HEK293 (cell line): ENCODE measurements at regions not wholly inside any gene's neighbourhood (a gene's known extent, or its start where the extent isn't known, plus 50 kb on each side); places are given as distances from the start of the nearest gene placed in this dataset.

Experiments used
- CTCF ChIA-PET: fragments of 350-600 bp; formaldehyde crosslinking; extraction: SDS; loops from one replicate; lab custom pipeline; 2021; ENCODE audit warnings: antibody characterized with exemption; lab: Yijun Ruan, JAX
- POLR2A ChIA-PET: fragments of 300-600 bp; formaldehyde crosslinking; extraction: SDS; loops from one replicate; lab custom pipeline; 2020; ENCODE audit warnings: antibody characterized with exemption, inconsistent platforms; lab: Yijun Ruan, JAX
- H3K27ac ChIP-seq: fragments of 200-500 bp; sonication (Bioruptor generic); 2 replicates; pipeline ENCODE4 v1.5.1; 2014; ENCODE audit warnings: low read depth, low read length, control low read depth, inconsistent platforms; ENCODE audit errors: extremely low read depth
- H3K36me3 ChIP-seq, 2 experiments: fragments of 200-500 bp in 1 of 2; sonication (Bioruptor generic) in 1 of 2; 1 replicate in 1 of 2; 2 replicates in 1 of 2; pipeline ENCODE4 v1.5.1; 2014 to 2017; ENCODE audit warnings: inconsistent platforms in 2 of 2, low read length in 2 of 2; ENCODE audit not compliant: control insufficient read depth in 2 of 2, insufficient read depth in 1 of 2
- H3K4me1 ChIP-seq: fragments of 200-500 bp; sonication (Bioruptor generic); 2 replicates; pipeline ENCODE4 v1.5.1; 2014; ENCODE audit warnings: mild to moderate bottlenecking, low read length, inconsistent platforms; ENCODE audit not compliant: control insufficient read depth, insufficient read depth
- H3K4me3 ChIP-seq: 2 replicates; pipeline ENCODE4 v1.5.1; 2011; ENCODE audit warnings: low read depth, mild to moderate bottlenecking, control low read depth, low read length, moderate library complexity
- H3K9me3 ChIP-seq: fragments of 200-500 bp; sonication (Bioruptor generic); 2 replicates; pipeline ENCODE4 v1.5.1; 2014; ENCODE audit warnings: low read depth, low read length, inconsistent platforms; ENCODE audit not compliant: control insufficient read depth, insufficient read depth
- ATF2 ChIP-seq: fragments of 450-650 bp; formaldehyde crosslinking; IDR thresholded peaks from 2 replicates; pipeline ENCODE4 v1.5.1; 2016; ENCODE audit warnings: missing biosample characterization, missing genetic modification characterization, low read depth
- BCL11A ChIP-seq: fragments of 450-650 bp; formaldehyde crosslinking; IDR thresholded peaks from 2 replicates; pipeline ENCODE4 v1.5.1; 2016; ENCODE audit warnings: low read depth, missing biosample characterization, missing genetic modification characterization
- KLF1 ChIP-seq: fragments of 450-650 bp; formaldehyde crosslinking; IDR thresholded peaks from 2 replicates; pipeline ENCODE4 v1.5.1; 2016; ENCODE audit warnings: missing biosample characterization, missing genetic modification characterization
- KLF8 ChIP-seq: fragments of 450-650 bp; formaldehyde crosslinking; IDR thresholded peaks from 2 replicates; pipeline ENCODE4 v1.5.1; 2016; ENCODE audit warnings: missing biosample characterization, missing genetic modification characterization
- ZBTB6 ChIP-seq: fragments of 450-650 bp; formaldehyde crosslinking; IDR thresholded peaks from 2 replicates; pipeline ENCODE4 v1.5.1; 2017; ENCODE audit warnings: missing biosample characterization, missing genetic modification characterization
- ZFP41 ChIP-seq: fragments of 450-650 bp; formaldehyde crosslinking; IDR thresholded peaks from 2 replicates; pipeline ENCODE4 v1.5.1; 2016; ENCODE audit warnings: missing biosample characterization, missing genetic modification characterization, borderline replicate concordance
- ZNF138 ChIP-seq: fragments of 450-650 bp; formaldehyde crosslinking; IDR thresholded peaks from 2 replicates; pipeline ENCODE4 v1.5.1; 2016; ENCODE audit warnings: missing biosample characterization, missing genetic modification characterization, borderline replicate concordance
- ZNF174 ChIP-seq: fragments of 450-650 bp; formaldehyde crosslinking; IDR thresholded peaks from 2 replicates; pipeline ENCODE4 v1.5.0; 2017; ENCODE audit warnings: missing biosample characterization, mild to moderate bottlenecking, missing genetic modification characterization
- ZNF223 ChIP-seq: fragments of 450-650 bp; formaldehyde crosslinking; IDR thresholded peaks from 2 replicates; pipeline ENCODE4 v1.5.1; 2016; ENCODE audit warnings: missing biosample characterization, missing genetic modification characterization
- ZNF335 ChIP-seq: fragments of 450-650 bp; formaldehyde crosslinking; conservative IDR thresholded peaks from 2 replicates; pipeline ENCODE4 v1.5.1; 2016; ENCODE audit warnings: missing biosample characterization, missing genetic modification characterization
- ZNF394 ChIP-seq: fragments of 450-650 bp; formaldehyde crosslinking; IDR thresholded peaks from 2 replicates; pipeline ENCODE4 v1.5.1; 2016; ENCODE audit warnings: missing biosample characterization, missing genetic modification characterization, mild to moderate bottlenecking, moderate library complexity, borderline replicate concordance
- ZNF514 ChIP-seq: fragments of 450-650 bp; formaldehyde crosslinking; IDR thresholded peaks from 2 replicates; pipeline ENCODE4 v1.5.1; 2016; ENCODE audit warnings: missing biosample characterization, missing genetic modification characterization
- ZNF610 ChIP-seq: fragments of 450-650 bp; formaldehyde crosslinking; IDR thresholded peaks from 2 replicates; pipeline ENCODE4 v1.5.1; 2016; ENCODE audit warnings: missing biosample characterization, missing genetic modification characterization, borderline replicate concordance
- ZNF624 ChIP-seq: fragments of 450-650 bp; formaldehyde crosslinking; IDR thresholded peaks from 2 replicates; pipeline ENCODE4 v1.5.1; 2017; ENCODE audit warnings: missing biosample characterization, missing genetic modification characterization
- ZNF626 ChIP-seq: fragments of 450-650 bp; sonication (Bioruptor Pico); formaldehyde crosslinking; IDR thresholded peaks from 2 replicates; pipeline ENCODE4 v1.5.1; 2018; ENCODE audit warnings: missing biosample characterization, missing genetic modification characterization, inconsistent platforms
- ZNF777 ChIP-seq: fragments of 450-650 bp; formaldehyde crosslinking; IDR thresholded peaks from 2 replicates; pipeline ENCODE4 v1.5.1; 2017; ENCODE audit warnings: missing biosample characterization, missing genetic modification characterization, borderline replicate concordance
- ZXDB ChIP-seq: fragments of 450-650 bp; formaldehyde crosslinking; IDR thresholded peaks from 2 replicates; pipeline ENCODE4 v1.5.1; 2016; ENCODE audit warnings: missing biosample characterization, missing genetic modification characterization
- TF ChIP-seq, protein P1 (sequence below): fragments of 450-650 bp; formaldehyde crosslinking; conservative IDR thresholded peaks from 2 replicates; pipeline ENCODE4 v1.5.1; 2016; ENCODE audit warnings: low read depth, missing biosample characterization, missing genetic modification characterization
- TF ChIP-seq, protein P2 (sequence below): fragments of 450-650 bp; formaldehyde crosslinking; IDR thresholded peaks from 2 replicates; pipeline ENCODE4 v1.5.1; 2016; ENCODE audit warnings: missing biosample characterization, missing genetic modification characterization

- no peak overlapping the region for H3K4me3 ChIP-seq
- H3K27ac ChIP-seq, result no peak overlapping the region
- POLR2A ChIA-PET, result no interaction called here
- no peaks in the 10 kb centered on the region for H3K36me3 ChIP-seq
- TF ChIP-seq ZNF624 (tag by site-specific recombination) (no peak), KLF8 (tag by site-specific recombination) (no peak), ZNF223 (tag by site-specific recombination) (no peak), ZNF394 (tag by site-specific recombination) (no peak), ZNF138 (tag by site-specific recombination) (no peak), ZNF514 (tag by site-specific recombination) (no peak), ZNF626 (tag by site-specific recombination) (no peak), ZNF610 (tag by site-specific recombination) (no peak)
- TF ChIP-seq, protein P1, sequence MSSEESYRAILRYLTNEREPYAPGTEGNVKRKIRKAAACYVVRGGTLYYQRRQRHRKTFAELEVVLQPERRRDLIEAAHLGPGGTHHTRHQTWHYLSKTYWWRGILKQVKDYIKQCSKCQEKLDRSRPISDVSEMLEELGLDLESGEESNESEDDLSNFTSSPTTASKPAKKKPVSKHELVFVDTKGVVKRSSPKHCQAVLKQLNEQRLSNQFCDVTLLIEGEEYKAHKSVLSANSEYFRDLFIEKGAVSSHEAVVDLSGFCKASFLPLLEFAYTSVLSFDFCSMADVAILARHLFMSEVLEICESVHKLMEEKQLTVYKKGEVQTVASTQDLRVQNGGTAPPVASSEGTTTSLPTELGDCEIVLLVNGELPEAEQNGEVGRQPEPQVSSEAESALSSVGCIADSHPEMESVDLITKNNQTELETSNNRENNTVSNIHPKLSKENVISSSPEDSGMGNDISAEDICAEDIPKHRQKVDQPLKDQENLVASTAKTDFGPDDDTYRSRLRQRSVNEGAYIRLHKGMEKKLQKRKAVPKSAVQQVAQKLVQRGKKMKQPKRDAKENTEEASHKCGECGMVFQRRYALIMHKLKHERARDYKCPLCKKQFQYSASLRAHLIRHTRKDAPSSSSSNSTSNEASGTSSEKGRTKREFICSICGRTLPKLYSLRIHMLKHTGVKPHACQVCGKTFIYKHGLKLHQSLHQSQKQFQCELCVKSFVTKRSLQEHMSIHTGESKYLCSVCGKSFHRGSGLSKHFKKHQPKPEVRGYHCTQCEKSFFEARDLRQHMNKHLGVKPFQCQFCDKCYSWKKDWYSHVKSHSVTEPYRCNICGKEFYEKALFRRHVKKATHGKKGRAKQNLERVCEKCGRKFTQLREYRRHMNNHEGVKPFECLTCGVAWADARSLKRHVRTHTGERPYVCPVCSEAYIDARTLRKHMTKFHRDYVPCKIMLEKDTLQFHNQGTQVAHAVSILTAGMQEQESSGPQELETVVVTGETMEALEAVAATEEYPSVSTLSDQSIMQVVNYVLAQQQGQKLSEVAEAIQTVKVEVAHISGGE (tag by site-specific recombination), result no peak
- no peaks in the 10 kb centered on the region for H3K9me3 ChIP-seq
- CTCF ChIA-PET, result no interaction called here
- no peaks in the 10 kb centered on the region for H3K4me1 ChIP-seq
Measured at GRCh38 chr6:114824409-114824808, 481.6 kb upstream of the HS3ST5 start.

DNA sequence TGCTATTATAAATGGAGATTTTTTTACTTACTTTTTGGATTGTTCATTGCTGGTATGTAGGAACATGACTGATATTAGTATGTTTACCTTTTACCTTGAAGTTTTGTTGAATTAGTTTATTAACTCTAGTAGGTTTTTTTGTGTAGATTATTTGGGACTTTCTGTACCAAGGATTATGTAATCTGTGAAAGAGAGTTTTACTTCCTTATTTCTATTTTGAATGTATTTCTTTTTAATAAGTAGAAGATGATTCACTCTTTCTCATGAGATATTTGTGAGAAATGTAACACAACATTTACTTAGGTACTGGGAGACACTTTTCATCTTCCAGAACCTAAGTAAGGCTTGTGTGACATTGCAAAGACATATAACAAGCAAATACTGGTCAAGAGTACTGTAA is 473.9 kb upstream of the HS3ST5 start:
- Histone ChIP-seq H3K36me3 (no peaks in the 10 kb centered on the region), H3K4me3 (no peak overlapping the region), H3K27ac (no peak overlapping the region), H3K4me1 (no peaks in the 10 kb centered on the region), H3K9me3 (no peaks in the 10 kb centered on the region)
- TF ChIP-seq ZNF335 (tag by site-specific recombination), result no peak
- TF ChIP-seq, protein P2, sequence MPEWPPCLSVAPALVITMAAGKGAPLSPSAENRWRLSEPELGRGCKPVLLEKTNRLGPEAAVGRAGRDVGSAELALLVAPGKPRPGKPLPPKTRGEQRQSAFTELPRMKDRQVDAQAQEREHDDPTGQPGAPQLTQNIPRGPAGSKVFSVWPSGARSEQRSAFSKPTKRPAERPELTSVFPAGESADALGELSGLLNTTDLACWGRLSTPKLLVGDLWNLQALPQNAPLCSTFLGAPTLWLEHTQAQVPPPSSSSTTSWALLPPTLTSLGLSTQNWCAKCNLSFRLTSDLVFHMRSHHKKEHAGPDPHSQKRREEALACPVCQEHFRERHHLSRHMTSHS (tag by site-specific recombination), result no peak
- TF ChIP-seq ZBTB6 (tag by site-specific recombination), result no peak
- no peak for TF ChIP-seq BCL11A
- TF ChIP-seq ZFP41 (tag by site-specific recombination), result no peak
- TF ChIP-seq ZNF174, result no peak
- no peak for TF ChIP-seq ZXDB
- no peak for TF ChIP-seq KLF1 (tag by site-specific recombination)
- CTCF ChIA-PET, result no interaction called here
- POLR2A ChIA-PET, result no interaction called here

DNA sequence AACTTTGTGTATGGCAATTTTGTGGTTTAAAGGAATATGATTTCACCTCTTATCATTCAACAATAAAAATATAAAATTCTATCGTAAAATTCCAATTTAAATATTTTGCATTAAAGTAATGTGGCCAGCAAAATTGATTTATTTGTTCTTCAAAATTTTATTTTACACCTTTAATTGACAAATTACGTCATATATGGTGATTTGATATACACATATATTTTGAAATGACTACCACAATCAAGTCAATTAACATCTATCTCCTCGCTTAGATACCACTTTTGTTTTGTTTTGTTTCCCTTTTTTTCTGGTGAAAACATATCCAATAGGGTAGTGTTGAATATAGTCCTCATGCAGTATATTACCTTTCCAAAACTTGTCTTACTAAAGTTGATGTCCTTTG is 467.6 kb upstream of the HS3ST5 start:
- ChIA-PET POLR2A (no interaction called here), CTCF (no interaction called here)
- Histone ChIP-seq H3K4me3 (no peak overlapping the region), H3K36me3 (no peaks in the 10 kb centered on the region), H3K9me3 (no peaks in the 10 kb centered on the region), H3K4me1 (no peaks in the 10 kb centered on the region), H3K27ac (no peak overlapping the region)
- TF ChIP-seq ATF2 (peak; percentile 28; the same call in 1 of the 2 replicates), ZNF777 (tag by site-specific recombination) (no peak)
